Fibroblast of villous mesenchyme (primary cell): ENCODE measurements at regions not wholly inside any gene's neighbourhood (a gene's known extent, or its start where the extent isn't known, plus 50 kb on each side); places are given as distances from the start of the nearest gene placed in this dataset.

ENCODE experiments used
- DNase-seq: peaks from one replicate; pipeline ENCODE4 v3.0.0-alpha.2; 2010; ENCODE audit warnings: low read depth
- H3K4me3 ChIP-seq: 2 replicates; pipeline ENCODE4 v1.5.1; 2011; ENCODE audit warnings: low read depth, mild to moderate bottlenecking, low read length
- TF ChIP-seq, protein P1 (sequence below): IDR thresholded peaks from 2 replicates; pipeline ENCODE4 v1.5.1; 2012; ENCODE audit warnings: low read depth, mild to moderate bottlenecking, low read length; ENCODE audit not compliant: insufficient read depth

DNA sequence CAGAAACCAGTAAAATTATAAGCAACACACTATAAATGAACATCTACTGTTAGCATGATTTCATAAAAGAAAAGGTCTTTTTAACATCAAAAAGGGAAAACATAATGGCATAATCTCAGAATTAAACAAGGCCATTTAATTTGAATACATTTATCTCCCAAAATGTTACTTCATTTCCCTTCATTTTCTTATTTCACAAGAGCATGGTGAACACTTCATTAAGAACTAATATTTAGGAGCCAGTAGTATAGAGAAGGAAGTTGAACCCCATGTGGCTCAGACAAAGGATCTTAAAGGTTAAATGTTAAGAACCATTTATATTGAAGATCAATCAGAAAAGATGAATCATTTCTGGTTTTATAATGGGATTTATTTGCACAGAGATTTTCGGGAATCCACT is 981.7 kb downstream of the TTLL7 start:
- no peak for DNase-seq
- no peak overlapping the region for H3K4me3 ChIP-seq
- TF ChIP-seq, protein P1, sequence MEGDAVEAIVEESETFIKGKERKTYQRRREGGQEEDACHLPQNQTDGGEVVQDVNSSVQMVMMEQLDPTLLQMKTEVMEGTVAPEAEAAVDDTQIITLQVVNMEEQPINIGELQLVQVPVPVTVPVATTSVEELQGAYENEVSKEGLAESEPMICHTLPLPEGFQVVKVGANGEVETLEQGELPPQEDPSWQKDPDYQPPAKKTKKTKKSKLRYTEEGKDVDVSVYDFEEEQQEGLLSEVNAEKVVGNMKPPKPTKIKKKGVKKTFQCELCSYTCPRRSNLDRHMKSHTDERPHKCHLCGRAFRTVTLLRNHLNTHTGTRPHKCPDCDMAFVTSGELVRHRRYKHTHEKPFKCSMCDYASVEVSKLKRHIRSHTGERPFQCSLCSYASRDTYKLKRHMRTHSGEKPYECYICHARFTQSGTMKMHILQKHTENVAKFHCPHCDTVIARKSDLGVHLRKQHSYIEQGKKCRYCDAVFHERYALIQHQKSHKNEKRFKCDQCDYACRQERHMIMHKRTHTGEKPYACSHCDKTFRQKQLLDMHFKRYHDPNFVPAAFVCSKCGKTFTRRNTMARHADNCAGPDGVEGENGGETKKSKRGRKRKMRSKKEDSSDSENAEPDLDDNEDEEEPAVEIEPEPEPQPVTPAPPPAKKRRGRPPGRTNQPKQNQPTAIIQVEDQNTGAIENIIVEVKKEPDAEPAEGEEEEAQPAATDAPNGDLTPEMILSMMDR: no peak

DNA sequence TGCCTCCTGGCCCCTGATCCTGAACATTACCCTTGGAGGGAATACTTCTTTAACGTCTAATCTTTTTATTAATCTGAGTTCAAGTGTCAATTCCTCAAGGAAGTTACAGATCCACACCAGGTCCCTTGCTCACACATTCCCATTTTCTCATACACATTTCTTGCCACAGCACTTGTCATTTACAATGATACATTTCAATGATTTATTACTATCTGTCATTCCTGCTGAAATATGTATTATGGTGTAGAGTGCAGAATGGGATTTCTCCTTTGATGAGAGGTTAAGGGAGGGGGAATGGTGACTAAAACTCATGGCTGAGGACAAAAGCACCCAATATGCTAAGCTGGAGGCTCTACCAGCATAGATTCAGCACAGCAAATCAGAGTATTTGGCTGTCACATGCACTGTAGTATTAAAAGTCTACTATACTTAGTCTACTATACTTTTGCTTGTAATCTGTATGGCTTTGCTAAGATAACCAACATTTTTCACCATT is 982.5 kb downstream of the TTLL7 start:
- no peak overlapping the region for H3K4me3 ChIP-seq
- TF ChIP-seq, protein P1: no peak
- no peak for DNase-seq

DNA sequence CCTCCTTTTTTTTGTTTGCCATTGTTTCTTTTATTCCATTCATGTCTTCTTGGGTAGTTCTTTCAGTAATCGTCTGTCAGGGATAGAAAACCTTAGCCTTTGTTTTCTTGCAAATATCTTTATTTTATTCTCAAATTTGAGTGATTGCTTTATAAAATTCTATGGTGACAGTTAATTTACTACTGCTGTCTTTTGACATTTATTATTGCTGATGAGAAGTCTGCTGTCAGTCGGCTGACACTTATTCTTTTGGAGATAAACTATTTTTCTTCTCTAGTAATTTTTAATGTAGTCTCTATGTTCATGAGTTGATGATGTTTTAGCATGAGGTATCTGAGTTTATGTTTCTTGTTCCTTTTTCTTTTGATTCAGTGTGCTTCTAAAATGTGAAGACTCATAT is 983.8 kb downstream of the TTLL7 start:
- H3K4me3 ChIP-seq: no peak overlapping the region
- no peak for DNase-seq
- TF ChIP-seq, protein P1: no peak

DNA sequence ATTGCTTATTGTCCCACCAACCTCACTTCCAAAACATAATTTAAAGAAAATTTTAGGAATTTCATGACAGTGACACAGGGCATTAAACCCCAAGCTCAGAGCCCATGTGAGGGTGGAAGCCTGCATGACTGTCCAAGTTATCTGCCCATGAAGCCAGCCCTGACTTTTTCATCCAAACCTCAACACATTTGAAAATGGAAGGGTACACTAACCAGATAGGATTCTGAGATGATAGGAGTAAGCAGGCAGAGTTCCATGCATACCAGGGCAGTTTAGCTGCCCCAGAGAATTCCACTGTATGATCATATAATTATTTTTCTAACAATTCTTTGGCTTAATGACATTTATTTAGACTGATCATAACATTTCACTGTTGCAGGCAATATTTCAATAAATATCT is 986.0 kb downstream of the TTLL7 start:
- TF ChIP-seq, protein P1: no peak
- no peak overlapping the region for H3K4me3 ChIP-seq
- DNase-seq: no peak

DNA sequence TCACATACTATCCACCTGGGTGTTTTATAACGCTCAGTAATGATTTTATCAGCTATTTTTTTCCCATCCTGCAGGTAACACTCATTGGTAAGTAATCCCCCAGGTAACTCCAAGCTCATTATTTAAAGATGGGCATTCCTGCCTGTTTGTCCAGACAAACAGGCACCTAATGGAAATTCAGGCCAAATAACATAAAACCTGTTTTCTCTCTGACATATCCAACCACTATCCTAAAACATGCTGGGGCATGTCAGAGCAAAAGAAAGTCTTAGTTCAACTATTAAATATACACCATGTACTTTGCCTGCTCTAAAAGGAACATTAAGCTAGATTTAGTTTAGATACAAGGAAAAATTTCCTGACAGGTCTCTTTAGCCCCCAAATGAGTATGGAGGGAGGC is 987.7 kb downstream of the TTLL7 start:
- no peak overlapping the region for H3K4me3 ChIP-seq
- TF ChIP-seq, protein P1: no peak
- no peak for DNase-seq

DNA sequence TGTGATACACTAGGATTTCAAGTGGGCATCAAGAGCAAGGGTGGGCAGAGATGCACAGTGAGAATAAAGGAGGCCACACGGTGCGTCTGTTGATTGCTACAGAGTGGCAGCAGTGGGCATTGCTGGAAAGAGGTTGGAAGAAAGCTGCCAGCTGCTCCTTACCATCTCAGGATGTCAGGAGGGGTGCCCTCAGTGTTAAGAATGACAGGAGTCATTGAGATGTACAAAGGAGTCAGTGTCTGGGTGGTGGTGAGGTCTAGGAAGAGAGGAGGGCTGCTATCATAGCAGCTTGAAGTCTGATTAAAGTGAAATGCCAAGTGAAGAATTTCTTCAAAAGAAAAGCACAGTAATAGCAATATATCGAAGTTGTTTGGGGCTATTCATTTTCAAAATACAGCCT is 992.7 kb downstream of the TTLL7 start:
- DNase-seq: no peak
- TF ChIP-seq, protein P1: no peak
- H3K4me3 ChIP-seq: no peak overlapping the region

DNA sequence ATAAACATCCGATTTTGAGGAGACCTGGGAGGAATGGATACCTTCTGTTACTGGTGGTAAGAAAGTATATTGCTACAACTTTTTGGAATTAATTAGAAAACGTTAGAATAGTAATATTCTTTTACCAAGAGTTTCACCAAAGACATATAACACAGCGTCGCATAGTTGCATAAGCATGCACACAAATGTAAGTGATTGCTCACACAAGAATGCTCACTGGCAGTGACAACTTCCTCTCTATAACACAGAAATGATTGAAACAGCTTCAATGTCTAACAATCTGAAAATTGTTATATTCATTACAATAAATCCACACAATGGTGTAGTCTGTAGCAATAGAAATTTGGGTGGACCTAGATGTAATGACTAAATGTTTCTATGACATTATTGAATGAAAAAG is 998.6 kb downstream of the TTLL7 start:
- no peak overlapping the region for H3K4me3 ChIP-seq
- DNase-seq: no peak
- TF ChIP-seq, protein P1: no peak
